ENCODE measurements at regions not wholly inside any gene's neighbourhood (a gene's known extent, or its start where the extent isn't known, plus 50 kb on each side); places are given as distances from the start of the nearest gene placed in this dataset.
"Not testable (repeated sequence)": the region's sequence is repeated elsewhere in the genome, so short reads cannot be mapped to it uniquely, and the experiment has no call there.

DNA sequence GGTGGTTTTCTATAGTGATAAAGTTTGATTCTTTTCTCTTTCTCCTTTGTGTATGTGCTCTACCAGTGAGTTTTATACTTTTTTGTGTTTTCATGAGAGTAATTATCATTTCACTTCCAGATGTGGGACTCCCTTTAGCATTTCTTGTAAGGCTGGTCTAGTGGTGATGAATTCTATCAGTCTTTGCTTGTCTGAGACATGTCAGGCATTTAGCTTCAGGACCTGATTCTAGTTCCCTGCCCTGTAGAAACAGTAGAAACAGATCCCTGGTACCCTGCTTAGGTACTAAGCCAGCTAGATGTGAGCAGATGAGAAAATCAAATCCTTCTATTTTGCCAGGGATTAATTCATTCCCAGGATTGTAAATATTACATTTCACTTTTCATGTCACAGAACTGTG is 203.7 kb downstream of the ALG10 start:
- not testable (repeated sequence) for H3K36me3 Mint-ChIP-seq; H3K27me3 Mint-ChIP-seq; H3K27ac Mint-ChIP-seq; H3K4me3 Mint-ChIP-seq; H3K9me3 Mint-ChIP-seq (ENCODE audit: low read depth); H3K4me1 Mint-ChIP-seq (ENCODE audit: low read depth)

DNA sequence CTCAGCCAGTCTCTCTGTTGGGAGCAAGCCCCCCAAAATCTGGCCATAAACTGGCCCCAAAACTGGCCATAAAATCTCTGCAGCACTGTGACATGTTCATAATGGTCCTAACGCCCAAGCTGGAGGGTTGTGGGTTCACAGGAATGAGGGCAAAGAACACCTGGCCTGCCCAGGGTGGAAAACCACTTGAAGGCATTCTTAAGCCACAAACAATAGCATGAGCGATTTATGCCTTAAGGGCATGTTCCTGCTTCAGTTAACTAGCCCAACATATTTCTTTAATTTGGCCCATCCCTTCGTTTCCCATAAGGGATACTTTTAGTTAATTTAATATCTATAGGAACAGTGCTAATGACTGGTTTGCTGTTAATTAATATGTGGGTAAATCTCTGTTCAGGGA is 205.8 kb downstream of the ALG10 start:
- H3K4me1 Mint-ChIP-seq (ENCODE audit: low read depth); H3K4me3 Mint-ChIP-seq; H3K27me3 Mint-ChIP-seq; H3K36me3 Mint-ChIP-seq; H3K9me3 Mint-ChIP-seq (ENCODE audit: low read depth); H3K27ac Mint-ChIP-seq: not testable (repeated sequence)

- not testable (repeated sequence) for H3K36me3 Mint-ChIP-seq; H3K4me3 Mint-ChIP-seq; H3K4me1 Mint-ChIP-seq (ENCODE audit: low read depth); H3K9me3 Mint-ChIP-seq (ENCODE audit: low read depth); H3K27ac Mint-ChIP-seq; H3K27me3 Mint-ChIP-seq
Observed at GRCh38 chr12:34229033-34229432, 206.7 kb downstream of the ALG10 start.

GRCh38 chr12:34233618-34234017 is 211.3 kb downstream of the ALG10 start:
- Mint-ChIP-seq H3K27me3 (peaks cover 6% of the 10 kb centered on the region), H3K36me3 (no peaks in the 10 kb centered on the region), H3K9me3 (ENCODE audit: low read depth) (no peaks in the 10 kb centered on the region), H3K4me1 (ENCODE audit: low read depth) (no peaks in the 10 kb centered on the region), H3K27ac (no peak overlapping the region), H3K4me3 (no peak overlapping the region)

- Mint-ChIP-seq H3K27ac (no peak overlapping the region), H3K36me3 (no peaks in the 10 kb centered on the region), H3K4me3 (no peak overlapping the region), H3K27me3 (no peaks in the 10 kb centered on the region), H3K4me1 (ENCODE audit: low read depth) (no peaks in the 10 kb centered on the region), H3K9me3 (ENCODE audit: low read depth) (no peaks in the 10 kb centered on the region)
Observed at GRCh38 chr12:34236073-34236472, 213.8 kb downstream of the ALG10 start.

DNA sequence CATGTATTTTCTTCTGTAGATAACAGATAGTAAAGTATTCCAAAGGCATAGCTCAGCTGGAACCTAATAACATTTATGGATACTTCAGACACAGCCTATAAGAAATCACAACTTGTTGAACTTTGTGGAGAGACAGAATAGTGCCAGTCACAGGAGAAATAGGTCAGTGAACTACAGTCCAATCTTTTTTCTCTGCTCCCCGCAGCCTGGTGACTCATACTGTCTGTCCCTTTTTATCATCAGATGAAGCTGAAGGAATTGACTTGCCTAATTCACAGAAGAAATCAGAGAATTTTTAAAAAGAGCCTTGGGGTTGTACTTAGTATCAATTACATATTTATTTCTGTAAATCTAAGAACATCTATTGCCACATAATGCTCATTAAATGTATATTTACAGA is 222.3 kb downstream of the ALG10 start:
- H3K27me3 Mint-ChIP-seq: peaks cover 5% of the 10 kb centered on the region
- H3K4me3 Mint-ChIP-seq: no peak overlapping the region
- no peaks in the 10 kb centered on the region for H3K4me1 Mint-ChIP-seq (ENCODE audit: low read depth)
- no peaks in the 10 kb centered on the region for H3K9me3 Mint-ChIP-seq (ENCODE audit: low read depth)
- H3K27ac Mint-ChIP-seq: no peak overlapping the region
- no peaks in the 10 kb centered on the region for H3K36me3 Mint-ChIP-seq

DNA sequence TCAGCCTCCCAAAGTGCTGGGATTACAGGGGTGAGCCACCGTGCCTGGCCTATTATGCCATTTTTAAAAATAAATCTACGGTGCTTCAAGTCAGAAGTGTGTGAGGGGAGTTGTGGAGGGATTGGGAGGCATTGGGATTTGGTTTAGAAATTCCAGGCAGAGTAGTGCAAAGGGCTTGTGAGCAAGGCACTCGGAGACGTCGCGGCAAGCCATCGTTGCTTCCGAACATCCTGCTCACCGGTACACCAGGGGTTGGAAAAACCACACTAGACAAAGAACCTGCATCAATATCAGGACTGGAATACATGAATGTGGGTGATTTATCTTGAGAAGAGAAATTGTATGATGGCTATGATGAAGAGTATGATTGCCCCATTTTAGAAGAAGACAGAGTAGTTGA is 227.0 kb downstream of the ALG10 start:
- H3K9me3 Mint-ChIP-seq (ENCODE audit: low read depth): no peaks in the 10 kb centered on the region
- no peak overlapping the region for H3K4me3 Mint-ChIP-seq
- H3K27ac Mint-ChIP-seq: no peak overlapping the region
- peaks cover 7% of the 10 kb centered on the region for H3K27me3 Mint-ChIP-seq
- no peaks in the 10 kb centered on the region for H3K36me3 Mint-ChIP-seq
- no peaks in the 10 kb centered on the region for H3K4me1 Mint-ChIP-seq (ENCODE audit: low read depth)

- not testable (repeated sequence) for H3K27me3 Mint-ChIP-seq; H3K4me1 Mint-ChIP-seq (ENCODE audit: low read depth); H3K4me3 Mint-ChIP-seq; H3K9me3 Mint-ChIP-seq (ENCODE audit: low read depth); H3K27ac Mint-ChIP-seq; H3K36me3 Mint-ChIP-seq
Observed at GRCh38 chr12:34251879-34252278, 229.6 kb downstream of the ALG10 start.

DNA sequence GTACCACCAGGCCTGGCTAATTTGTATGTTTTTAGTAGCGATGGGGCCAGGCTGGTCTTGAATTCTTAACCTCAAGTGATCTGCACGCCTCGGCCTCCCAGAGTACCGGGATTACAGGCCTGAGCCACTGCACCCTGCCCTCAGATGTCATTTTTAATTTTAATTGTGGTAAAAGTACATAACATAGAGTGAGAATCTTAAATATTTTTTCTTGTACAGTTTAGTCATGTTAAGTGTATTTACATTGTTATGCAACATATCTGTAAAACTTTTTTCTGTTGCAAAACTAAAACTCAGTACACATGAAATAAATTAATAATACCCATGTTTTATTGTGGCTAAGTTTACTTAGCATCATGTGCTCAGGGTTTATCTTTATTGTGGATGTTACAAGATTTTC is 231.4 kb downstream of the ALG10 start:
- H3K9me3 Mint-ChIP-seq (ENCODE audit: low read depth): no peaks in the 10 kb centered on the region
- H3K4me1 Mint-ChIP-seq (ENCODE audit: low read depth): no peaks in the 10 kb centered on the region
- no peak overlapping the region for H3K4me3 Mint-ChIP-seq
- H3K36me3 Mint-ChIP-seq: no peaks in the 10 kb centered on the region
- H3K27me3 Mint-ChIP-seq: peaks cover 7% of the 10 kb centered on the region
- no peak overlapping the region for H3K27ac Mint-ChIP-seq

GRCh38 chr12:34257093-34257492 is 234.8 kb downstream of the ALG10 start:
- H3K36me3 Mint-ChIP-seq: no peaks in the 10 kb centered on the region
- no peaks in the 10 kb centered on the region for H3K9me3 Mint-ChIP-seq (ENCODE audit: low read depth)
- no peak overlapping the region for H3K27ac Mint-ChIP-seq
- no peaks in the 10 kb centered on the region for H3K4me1 Mint-ChIP-seq (ENCODE audit: low read depth)
- no peak overlapping the region for H3K4me3 Mint-ChIP-seq
- H3K27me3 Mint-ChIP-seq: no peaks in the 10 kb centered on the region

DNA sequence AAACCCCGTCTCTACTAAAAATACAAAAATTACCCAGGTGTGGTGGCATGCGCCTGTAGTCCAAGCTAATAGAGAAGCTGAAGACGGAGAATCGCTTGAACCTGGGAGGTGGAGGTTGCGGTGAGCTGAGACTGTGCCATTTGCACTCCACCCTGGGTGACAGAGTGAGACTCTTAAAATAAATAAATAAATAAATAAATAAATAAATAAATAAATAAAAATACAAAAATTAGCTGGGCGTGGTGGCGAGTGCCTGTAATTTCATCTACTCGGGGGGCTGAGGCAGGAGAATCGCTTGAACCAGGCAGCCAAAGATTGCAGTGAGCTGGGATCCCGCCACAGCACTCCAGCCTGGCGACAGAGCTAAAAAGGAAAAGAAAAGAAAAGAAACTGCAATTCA is 239.8 kb downstream of the ALG10 start:
- not testable (repeated sequence) for H3K4me1 Mint-ChIP-seq (ENCODE audit: low read depth); H3K27me3 Mint-ChIP-seq; H3K36me3 Mint-ChIP-seq; H3K27ac Mint-ChIP-seq; H3K4me3 Mint-ChIP-seq; H3K9me3 Mint-ChIP-seq (ENCODE audit: low read depth)

- Mint-ChIP-seq H3K9me3 (ENCODE audit: low read depth) (no peaks in the 10 kb centered on the region), H3K27me3 (peaks cover 2% of the 10 kb centered on the region), H3K27ac (no peak overlapping the region), H3K4me1 (ENCODE audit: low read depth) (no peaks in the 10 kb centered on the region), H3K4me3 (no peak overlapping the region), H3K36me3 (no peaks in the 10 kb centered on the region)
Observed at GRCh38 chr12:34264110-34264509, 241.8 kb downstream of the ALG10 start.

DNA sequence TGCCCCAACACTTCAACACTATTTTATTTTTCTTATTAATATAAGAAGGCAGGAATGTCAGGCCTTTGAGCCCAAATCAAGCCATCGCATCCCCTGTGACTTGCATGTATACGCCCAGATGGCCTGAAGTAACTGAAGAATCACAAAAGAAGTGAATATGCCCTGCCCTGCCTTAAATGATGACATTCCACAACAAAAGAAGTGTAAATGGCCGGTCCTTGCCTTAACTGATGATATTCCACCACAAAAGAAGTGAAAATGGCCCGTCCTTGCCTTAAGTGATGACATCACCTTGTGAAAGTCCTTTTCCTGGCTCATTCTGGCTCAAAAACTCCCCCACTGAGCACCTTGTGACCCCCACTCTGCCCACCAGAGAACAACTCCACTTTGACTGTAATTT is 251.4 kb downstream of the ALG10 start:
- not testable (repeated sequence) for H3K4me1 Mint-ChIP-seq (ENCODE audit: low read depth); H3K27ac Mint-ChIP-seq; H3K36me3 Mint-ChIP-seq; H3K4me3 Mint-ChIP-seq; H3K27me3 Mint-ChIP-seq; H3K9me3 Mint-ChIP-seq (ENCODE audit: low read depth)

DNA sequence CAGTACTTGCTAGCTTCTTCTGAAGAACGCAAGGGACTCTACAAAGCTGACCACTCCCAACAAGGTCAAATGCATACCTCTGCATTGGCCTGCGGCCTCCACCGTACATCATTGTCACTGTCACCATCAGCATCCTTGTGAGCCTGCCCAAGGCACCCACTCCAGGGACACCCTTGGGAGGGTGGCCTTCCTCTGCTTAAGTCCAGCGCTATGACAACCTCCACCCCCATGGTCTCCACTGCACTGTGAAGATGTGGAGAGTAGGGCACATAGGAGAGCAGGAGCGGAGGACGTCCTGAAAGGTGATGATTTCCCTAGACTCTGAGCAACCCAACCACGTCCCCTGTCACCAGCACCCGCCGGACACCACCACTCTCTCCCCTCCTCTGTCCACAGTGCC is 252.8 kb downstream of the ALG10 start:
- H3K36me3 Mint-ChIP-seq: no peaks in the 10 kb centered on the region

GRCh38 chr12:34286483-34286882 is 264.2 kb downstream of the ALG10 start:
- Mint-ChIP-seq H3K4me1 (ENCODE audit: low read depth) (no peaks in the 10 kb centered on the region), H3K9me3 (ENCODE audit: low read depth) (peaks cover 8% of the 10 kb centered on the region), H3K27me3 (no peaks in the 10 kb centered on the region), H3K27ac (no peak overlapping the region), H3K4me3 (no peak overlapping the region), H3K36me3 (peaks cover 2% of the 10 kb centered on the region)

More for the DNA sequence above, 252.8 kb downstream of the ALG10 start:
- Mint-ChIP-seq H3K27ac (no peak overlapping the region), H3K4me3 (no peak overlapping the region), H3K4me1 (ENCODE audit: low read depth) (no peaks in the 10 kb centered on the region), H3K27me3 (peaks cover 7% of the 10 kb centered on the region), H3K9me3 (ENCODE audit: low read depth) (no peaks in the 10 kb centered on the region)

DNA sequence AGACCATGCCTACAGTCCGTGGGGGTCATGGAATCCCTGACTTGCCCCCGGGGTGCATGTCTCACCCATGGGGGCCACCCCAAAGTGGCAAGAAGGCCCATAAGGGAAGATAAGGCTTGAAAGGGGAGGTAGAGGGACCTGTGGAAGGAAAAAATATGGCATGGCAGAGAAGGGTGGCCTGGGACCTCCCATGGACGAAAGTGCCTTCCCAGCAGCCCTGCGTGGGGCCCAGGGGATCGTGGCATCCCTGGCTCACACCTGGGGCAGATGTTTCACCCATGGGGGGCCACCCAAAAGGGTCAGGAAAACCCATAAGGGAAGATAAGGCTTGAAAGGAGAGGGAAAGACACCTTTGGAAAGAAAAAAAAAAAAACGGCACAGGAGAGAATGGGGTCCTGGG is 264.6 kb downstream of the ALG10 start:
- Mint-ChIP-seq H3K27me3 (no peaks in the 10 kb centered on the region), H3K4me1 (ENCODE audit: low read depth) (no peaks in the 10 kb centered on the region), H3K4me3 (no peak overlapping the region), H3K27ac (no peak overlapping the region), H3K9me3 (ENCODE audit: low read depth) (peaks cover 8% of the 10 kb centered on the region), H3K36me3 (peaks cover 2% of the 10 kb centered on the region)

- no peaks in the 10 kb centered on the region for H3K27me3 Mint-ChIP-seq
- no peak overlapping the region for H3K27ac Mint-ChIP-seq
- H3K9me3 Mint-ChIP-seq (ENCODE audit: low read depth): peaks cover 8% of the 10 kb centered on the region
- H3K4me3 Mint-ChIP-seq: no peak overlapping the region
- peaks cover 2% of the 10 kb centered on the region for H3K36me3 Mint-ChIP-seq
- no peaks in the 10 kb centered on the region for H3K4me1 Mint-ChIP-seq (ENCODE audit: low read depth)
Observed at GRCh38 chr12:34287437-34287836, 265.1 kb downstream of the ALG10 start.
